Fibroblast of lung (primary cell): ENCODE measurements at regions not wholly inside any gene's neighbourhood (a gene's known extent, or its start where the extent isn't known, plus 50 kb on each side); places are given as distances from the start of the nearest gene placed in this dataset.

ENCODE experiments used
- EZH2 ChIP-seq: IDR thresholded peaks from 2 replicates; pipeline ENCODE4 v1.5.1; 2012; ENCODE audit warnings: low read length, control low read depth, mild to moderate bottlenecking; ENCODE audit errors: missing control alignments
- TF ChIP-seq, protein P1 (sequence below), 2 donors: IDR thresholded peaks in 1 of 2; conservative IDR thresholded peaks in 1 of 2; 1 replicate in 1 of 2; 2 replicates in 1 of 2; pipeline ENCODE4 v1.5.1; 2011 to 2012; ENCODE audit warnings: low read length in 2 of 2, control low read depth in 1 of 2, inconsistent platforms in 1 of 2, low read depth in 1 of 2, mild to moderate bottlenecking in 1 of 2

GRCh38 chr5:110361471-110361870 is 365.0 kb downstream of the TMEM232 start:
- TF ChIP-seq, protein P1, sequence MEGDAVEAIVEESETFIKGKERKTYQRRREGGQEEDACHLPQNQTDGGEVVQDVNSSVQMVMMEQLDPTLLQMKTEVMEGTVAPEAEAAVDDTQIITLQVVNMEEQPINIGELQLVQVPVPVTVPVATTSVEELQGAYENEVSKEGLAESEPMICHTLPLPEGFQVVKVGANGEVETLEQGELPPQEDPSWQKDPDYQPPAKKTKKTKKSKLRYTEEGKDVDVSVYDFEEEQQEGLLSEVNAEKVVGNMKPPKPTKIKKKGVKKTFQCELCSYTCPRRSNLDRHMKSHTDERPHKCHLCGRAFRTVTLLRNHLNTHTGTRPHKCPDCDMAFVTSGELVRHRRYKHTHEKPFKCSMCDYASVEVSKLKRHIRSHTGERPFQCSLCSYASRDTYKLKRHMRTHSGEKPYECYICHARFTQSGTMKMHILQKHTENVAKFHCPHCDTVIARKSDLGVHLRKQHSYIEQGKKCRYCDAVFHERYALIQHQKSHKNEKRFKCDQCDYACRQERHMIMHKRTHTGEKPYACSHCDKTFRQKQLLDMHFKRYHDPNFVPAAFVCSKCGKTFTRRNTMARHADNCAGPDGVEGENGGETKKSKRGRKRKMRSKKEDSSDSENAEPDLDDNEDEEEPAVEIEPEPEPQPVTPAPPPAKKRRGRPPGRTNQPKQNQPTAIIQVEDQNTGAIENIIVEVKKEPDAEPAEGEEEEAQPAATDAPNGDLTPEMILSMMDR (conservative IDR thresholded peaks at IDR 0.05 in 1 of 2, IDR thresholded peaks at IDR 0.05 in 1 of 2; ENCODE audit: low read depth in 1 of 2, low read length in 2 of 2): no peak
- no peak for TF ChIP-seq EZH2
